GM12878 (cell line): ENCODE measurements at regions not wholly inside any gene's neighbourhood (a gene's known extent, or its start where the extent isn't known, plus 50 kb on each side); places are given as distances from the start of the nearest gene placed in this dataset.

Experiments
- ELK1 ChIP-seq: IDR thresholded peaks from 2 replicates; pipeline ENCODE4 v1.6.1; 2012; ENCODE audit warnings: low read depth, low read length, improper control_type of control experiment
- HDAC2 ChIP-seq: fragments of 200-600 bp; sonication (generic); IDR thresholded peaks from 2 replicates; pipeline ENCODE4 v1.6.1; 2017
- MTA2 ChIP-seq: fragments of 450-650 bp; IDR thresholded peaks from 2 replicates; pipeline ENCODE4 v1.6.1; 2016; ENCODE audit warnings: low read depth, mild to moderate bottlenecking, moderate library complexity
- MXI1 ChIP-seq: fragments of 150-350 bp; IDR thresholded peaks from 2 replicates; pipeline ENCODE4 v1.6.1; 2011; ENCODE audit warnings: low read depth, mild to moderate bottlenecking, inconsistent platforms, low read length, improper control_type of control experiment
- NRF1 ChIP-seq: conservative IDR thresholded peaks from 2 replicates; pipeline ENCODE4 v1.6.1; 2011; ENCODE audit warnings: mild to moderate bottlenecking, low read depth, low read length, improper control_type of control experiment
- TF ChIP-seq, protein P1 (sequence below): IDR thresholded peaks from 2 replicates; pipeline ENCODE4 v1.6.1; 2011; ENCODE audit warnings: low read depth, low read length, improper control_type of control experiment, borderline replicate concordance

GRCh38 chr6:11848346-11848651 is 69.7 kb upstream of the ADTRP start:
- TF ChIP-seq NRF1 (no peak), MTA2 (no peak), HDAC2 (no peak), MXI1 (no peak), ELK1 (no peak)
- TF ChIP-seq, protein P1, sequence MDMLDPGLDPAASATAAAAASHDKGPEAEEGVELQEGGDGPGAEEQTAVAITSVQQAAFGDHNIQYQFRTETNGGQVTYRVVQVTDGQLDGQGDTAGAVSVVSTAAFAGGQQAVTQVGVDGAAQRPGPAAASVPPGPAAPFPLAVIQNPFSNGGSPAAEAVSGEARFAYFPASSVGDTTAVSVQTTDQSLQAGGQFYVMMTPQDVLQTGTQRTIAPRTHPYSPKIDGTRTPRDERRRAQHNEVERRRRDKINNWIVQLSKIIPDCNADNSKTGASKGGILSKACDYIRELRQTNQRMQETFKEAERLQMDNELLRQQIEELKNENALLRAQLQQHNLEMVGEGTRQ = no peak
